ENCODE measurements at regions not wholly inside any gene's neighbourhood (a gene's known extent, or its start where the extent isn't known, plus 50 kb on each side); places are given as distances from the start of the nearest gene placed in this dataset.

- no peak overlapping the region for H4K5ac ChIP-seq (ENCODE audit: insufficient read length, low read depth, low read length)
- no peak overlapping the region for H3K4me3 Mint-ChIP-seq
- no peak overlapping the region for H4K91ac ChIP-seq (ENCODE audit: insufficient read length, low read depth, low read length)
- no peak for DNase-seq
- no peak overlapping the region for H2BK15ac ChIP-seq (ENCODE audit: low read depth, low read length)
- H4K8ac ChIP-seq (replicated peaks; ENCODE audit: insufficient read length, low read depth, low read length), result no peak overlapping the region
- H3K27me3 Mint-ChIP-seq (ENCODE audit: low read depth), result peaks cover 3% of the 10 kb centered on the region; the same call in 1 of the 2 replicates
- no peak overlapping the region for H2AFZ ChIP-seq (ENCODE audit: low read length)
- H3K27ac ChIP-seq (ENCODE audit: insufficient read length, low read depth, low read length), result no peak overlapping the region
- peaks cover 17 to 18% of the 10 kb centered on the region in 2 experiments for H3K9me3 Mint-ChIP-seq
- no peak overlapping the region for H3K27ac Mint-ChIP-seq
- H3K4ac ChIP-seq (ENCODE audit: low read depth, low read length), result no peak overlapping the region
- H3K9ac ChIP-seq (ENCODE audit: extremely low read depth, insufficient read length, low read length), result no peak overlapping the region
- H3K9me3 ChIP-seq (ENCODE audit: control insufficient read depth, low read depth, low read length), result no peaks in the 10 kb centered on the region
- no peaks in the 10 kb centered on the region for H3K4me1 ChIP-seq (ENCODE audit: insufficient read depth, low read length)
- no peaks in the 10 kb centered on the region for H3K79me1 ChIP-seq (ENCODE audit: insufficient read depth, low read depth, low read length, poor library complexity, severe bottlenecking)
- H3K23ac ChIP-seq (ENCODE audit: insufficient read length, low read depth, low read length), result no peak overlapping the region
- no peak overlapping the region for H3K18ac ChIP-seq (ENCODE audit: insufficient read length, low read depth, low read length)
- no peak overlapping the region for H2BK5ac ChIP-seq (ENCODE audit: insufficient read length, low read length)
- H2BK120ac ChIP-seq (ENCODE audit: low read depth, low read length, poor library complexity, severe bottlenecking), result no peak overlapping the region
- TF ChIP-seq CTCF (conservative IDR thresholded peaks at IDR 0.05), result no peak
- H3K56ac ChIP-seq (ENCODE audit: insufficient read length, low read depth, low read length), result no peak overlapping the region
- H2BK12ac ChIP-seq (ENCODE audit: insufficient read length, low read depth, low read length), result no peak overlapping the region
- H3T11ph ChIP-seq (ENCODE audit: low read length), result no peak overlapping the region
- H2AK5ac ChIP-seq (ENCODE audit: insufficient read length, low read length), result no peak overlapping the region
- no CpG with 5 or more reads among the region's 2 CpGs for WGBS (ENCODE audit: extremely low coverage, insufficient read length, low lambda C conversion rate)
- no peaks in the 10 kb centered on the region for H3K27me3 ChIP-seq (ENCODE audit: insufficient read depth, low read length)
- H3K23me2 ChIP-seq (ENCODE audit: insufficient read length, low read depth, low read length, poor library complexity, severe bottlenecking), result no peaks in the 10 kb centered on the region
- no peaks in the 10 kb centered on the region for H3K4me1 Mint-ChIP-seq
- H2BK20ac ChIP-seq (ENCODE audit: low read depth, low read length, poor library complexity, severe bottlenecking), result no peak overlapping the region
- H3K14ac ChIP-seq (ENCODE audit: insufficient read depth, low read length), result no peak overlapping the region
- no peaks in the 10 kb centered on the region for H3K79me2 ChIP-seq (ENCODE audit: insufficient read depth, low read length)
- no peak overlapping the region for H3K4me2 ChIP-seq (ENCODE audit: insufficient read depth, insufficient read length, low read length)
- peaks cover 0 to 11% (median 4%) of the 10 kb centered on the region in 3 experiments; a peak in 3 of 7 replicates for H3K36me3 Mint-ChIP-seq (ENCODE audit: insufficient read depth in 1 of 3, low read depth in 3 of 3)
- no peaks in the 10 kb centered on the region for H4K20me1 ChIP-seq (ENCODE audit: control insufficient read depth, insufficient read depth, insufficient read length)
Measured at GRCh38 chr5:72682561-72682960, 133.9 kb upstream of the TNPO1 start.

All from H9 (cell line).